ENCODE measurements at regions not wholly inside any gene's neighbourhood (a gene's known extent, or its start where the extent isn't known, plus 50 kb on each side); places are given as distances from the start of the nearest gene placed in this dataset.
A peak's percentile ranks its signal among the peaks of the same experiment; 100 is the strongest.

- DNase-seq (ENCODE audit: low read depth) = no peak
These were observed 269.3 kb downstream of the FOXA2 start for GRCh38 chr20:22315073-22315472.

- peak; percentile 47 for DNase-seq (ENCODE audit: low read depth)
These were observed 271.5 kb downstream of the FOXA2 start for GRCh38 chr20:22312744-22313346.

GRCh38 chr20:22308934-22309333 is 275.4 kb downstream of the FOXA2 start:
- DNase-seq (ENCODE audit: low read depth) = no peak

GRCh38 chr20:22307409-22307808 is 277.0 kb downstream of the FOXA2 start:
- no peak for DNase-seq (ENCODE audit: low read depth)

- no peak for DNase-seq (ENCODE audit: low read depth)
These were observed 279.0 kb downstream of the FOXA2 start for GRCh38 chr20:22305381-22305780.

- DNase-seq (ENCODE audit: low read depth) = peak; percentile 20
These were observed 280.8 kb downstream of the FOXA2 start for GRCh38 chr20:22303523-22303922.

GRCh38 chr20:22302039-22302438 is 282.3 kb downstream of the FOXA2 start:
- no peak for DNase-seq (ENCODE audit: low read depth)

- DNase-seq (ENCODE audit: low read depth) = no peak
These were observed 290.5 kb downstream of the FOXA2 start for GRCh38 chr20:22293886-22294285.

GRCh38 chr20:22289442-22289841 is 294.9 kb downstream of the FOXA2 start:
- no peak for DNase-seq (ENCODE audit: low read depth)

- DNase-seq (ENCODE audit: low read depth) = no peak
These were observed 295.4 kb downstream of the FOXA2 start for GRCh38 chr20:22288957-22289356.

- no peak for DNase-seq (ENCODE audit: low read depth)
These were observed 296.2 kb downstream of the FOXA2 start for GRCh38 chr20:22288156-22288555.

GRCh38 chr20:22285555-22285954 is 298.8 kb downstream of the FOXA2 start:
- DNase-seq (ENCODE audit: low read depth) = no peak

GRCh38 chr20:22282696-22283095 is 301.7 kb downstream of the FOXA2 start:
- DNase-seq (ENCODE audit: low read depth) = peak; percentile 12

GRCh38 chr20:22274330-22274729 is 310.0 kb downstream of the FOXA2 start:
- DNase-seq (ENCODE audit: low read depth) = no peak

GRCh38 chr20:22268675-22269074 is 315.7 kb downstream of the FOXA2 start:
- DNase-seq (ENCODE audit: low read depth) = no peak

- no peak for DNase-seq (ENCODE audit: low read depth)
These were observed 319.5 kb downstream of the FOXA2 start for GRCh38 chr20:22264917-22265316.

- DNase-seq (ENCODE audit: low read depth) = no peak
These were observed 323.9 kb downstream of the FOXA2 start for GRCh38 chr20:22260506-22260905.

GRCh38 chr20:22257912-22258311 is 326.5 kb downstream of the FOXA2 start:
- no peak for DNase-seq (ENCODE audit: low read depth)

GRCh38 chr20:22248051-22248667 is 336.2 kb downstream of the FOXA2 start:
- DNase-seq (ENCODE audit: low read depth) = peak; percentile 19

- DNase-seq (ENCODE audit: low read depth) = no peak
These were observed 339.2 kb downstream of the FOXA2 start for GRCh38 chr20:22245139-22245538.

- no peak for DNase-seq (ENCODE audit: low read depth)
These were observed 341.3 kb downstream of the FOXA2 start for GRCh38 chr20:22243067-22243466.

- DNase-seq (ENCODE audit: low read depth) = no peak
These were observed 342.8 kb downstream of the FOXA2 start for GRCh38 chr20:22241609-22242008.

GRCh38 chr20:22232923-22233322 is 351.4 kb downstream of the FOXA2 start:
- DNase-seq (ENCODE audit: low read depth) = no peak

GRCh38 chr20:22232473-22232872 is 351.9 kb downstream of the FOXA2 start:
- no peak for DNase-seq (ENCODE audit: low read depth)

Data from RPMI7951 (cell line).